ENCODE measurements at regions not wholly inside any gene's neighbourhood (a gene's known extent, or its start where the extent isn't known, plus 50 kb on each side); places are given as distances from the start of the nearest gene placed in this dataset.

DNA sequence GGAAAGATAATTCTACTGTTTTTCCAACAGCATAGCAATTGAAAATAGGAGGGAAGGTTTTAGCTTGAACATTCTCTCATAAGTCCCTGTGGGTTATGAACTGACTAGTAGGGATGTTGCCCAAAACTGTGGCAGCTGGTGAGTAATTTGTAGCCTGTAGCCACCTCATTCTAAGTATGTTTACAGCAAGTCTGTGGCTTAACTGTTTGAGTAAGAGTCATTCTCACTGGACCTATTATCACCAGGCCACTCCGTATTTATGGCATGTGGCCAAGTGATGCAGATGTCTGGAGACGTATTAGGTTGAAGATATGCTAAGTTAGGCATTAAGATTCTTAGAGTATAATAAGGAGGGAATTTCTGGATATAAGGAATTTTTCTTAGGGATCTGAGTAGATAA is 458.3 kb downstream of the ETNK1 start:
- TF ChIP-seq, protein P1, sequence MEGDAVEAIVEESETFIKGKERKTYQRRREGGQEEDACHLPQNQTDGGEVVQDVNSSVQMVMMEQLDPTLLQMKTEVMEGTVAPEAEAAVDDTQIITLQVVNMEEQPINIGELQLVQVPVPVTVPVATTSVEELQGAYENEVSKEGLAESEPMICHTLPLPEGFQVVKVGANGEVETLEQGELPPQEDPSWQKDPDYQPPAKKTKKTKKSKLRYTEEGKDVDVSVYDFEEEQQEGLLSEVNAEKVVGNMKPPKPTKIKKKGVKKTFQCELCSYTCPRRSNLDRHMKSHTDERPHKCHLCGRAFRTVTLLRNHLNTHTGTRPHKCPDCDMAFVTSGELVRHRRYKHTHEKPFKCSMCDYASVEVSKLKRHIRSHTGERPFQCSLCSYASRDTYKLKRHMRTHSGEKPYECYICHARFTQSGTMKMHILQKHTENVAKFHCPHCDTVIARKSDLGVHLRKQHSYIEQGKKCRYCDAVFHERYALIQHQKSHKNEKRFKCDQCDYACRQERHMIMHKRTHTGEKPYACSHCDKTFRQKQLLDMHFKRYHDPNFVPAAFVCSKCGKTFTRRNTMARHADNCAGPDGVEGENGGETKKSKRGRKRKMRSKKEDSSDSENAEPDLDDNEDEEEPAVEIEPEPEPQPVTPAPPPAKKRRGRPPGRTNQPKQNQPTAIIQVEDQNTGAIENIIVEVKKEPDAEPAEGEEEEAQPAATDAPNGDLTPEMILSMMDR (IDR thresholded peaks at IDR 0.05; ENCODE audit: poor library complexity, severe bottlenecking): no peak
- TF ChIP-seq EZH2 (IDR thresholded peaks at IDR 0.05; ENCODE audit: borderline replicate concordance, insufficient read depth, low read length, poor library complexity, severe bottlenecking) (no peak), POLR2AphosphoS5 (IDR thresholded peaks at IDR 0.05) (no peak), EP300 (conservative IDR thresholded peaks at IDR 0.05; ENCODE audit: poor library complexity, severe bottlenecking) (no peak), MXI1 (conservative IDR thresholded peaks at IDR 0.05; ENCODE audit: poor library complexity, severe bottlenecking) (no peak), RAD21 (conservative IDR thresholded peaks at IDR 0.05) (no peak)
- TF ChIP-seq, protein P2, sequence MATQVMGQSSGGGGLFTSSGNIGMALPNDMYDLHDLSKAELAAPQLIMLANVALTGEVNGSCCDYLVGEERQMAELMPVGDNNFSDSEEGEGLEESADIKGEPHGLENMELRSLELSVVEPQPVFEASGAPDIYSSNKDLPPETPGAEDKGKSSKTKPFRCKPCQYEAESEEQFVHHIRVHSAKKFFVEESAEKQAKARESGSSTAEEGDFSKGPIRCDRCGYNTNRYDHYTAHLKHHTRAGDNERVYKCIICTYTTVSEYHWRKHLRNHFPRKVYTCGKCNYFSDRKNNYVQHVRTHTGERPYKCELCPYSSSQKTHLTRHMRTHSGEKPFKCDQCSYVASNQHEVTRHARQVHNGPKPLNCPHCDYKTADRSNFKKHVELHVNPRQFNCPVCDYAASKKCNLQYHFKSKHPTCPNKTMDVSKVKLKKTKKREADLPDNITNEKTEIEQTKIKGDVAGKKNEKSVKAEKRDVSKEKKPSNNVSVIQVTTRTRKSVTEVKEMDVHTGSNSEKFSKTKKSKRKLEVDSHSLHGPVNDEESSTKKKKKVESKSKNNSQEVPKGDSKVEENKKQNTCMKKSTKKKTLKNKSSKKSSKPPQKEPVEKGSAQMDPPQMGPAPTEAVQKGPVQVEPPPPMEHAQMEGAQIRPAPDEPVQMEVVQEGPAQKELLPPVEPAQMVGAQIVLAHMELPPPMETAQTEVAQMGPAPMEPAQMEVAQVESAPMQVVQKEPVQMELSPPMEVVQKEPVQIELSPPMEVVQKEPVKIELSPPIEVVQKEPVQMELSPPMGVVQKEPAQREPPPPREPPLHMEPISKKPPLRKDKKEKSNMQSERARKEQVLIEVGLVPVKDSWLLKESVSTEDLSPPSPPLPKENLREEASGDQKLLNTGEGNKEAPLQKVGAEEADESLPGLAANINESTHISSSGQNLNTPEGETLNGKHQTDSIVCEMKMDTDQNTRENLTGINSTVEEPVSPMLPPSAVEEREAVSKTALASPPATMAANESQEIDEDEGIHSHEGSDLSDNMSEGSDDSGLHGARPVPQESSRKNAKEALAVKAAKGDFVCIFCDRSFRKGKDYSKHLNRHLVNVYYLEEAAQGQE (IDR thresholded peaks at IDR 0.05; ENCODE audit: borderline replicate concordance): no peak

All from neural cell (in vitro differentiated cells).